ENCODE measurements at regions not wholly inside any gene's neighbourhood (a gene's known extent, or its start where the extent isn't known, plus 50 kb on each side); places are given as distances from the start of the nearest gene placed in this dataset.

DNA sequence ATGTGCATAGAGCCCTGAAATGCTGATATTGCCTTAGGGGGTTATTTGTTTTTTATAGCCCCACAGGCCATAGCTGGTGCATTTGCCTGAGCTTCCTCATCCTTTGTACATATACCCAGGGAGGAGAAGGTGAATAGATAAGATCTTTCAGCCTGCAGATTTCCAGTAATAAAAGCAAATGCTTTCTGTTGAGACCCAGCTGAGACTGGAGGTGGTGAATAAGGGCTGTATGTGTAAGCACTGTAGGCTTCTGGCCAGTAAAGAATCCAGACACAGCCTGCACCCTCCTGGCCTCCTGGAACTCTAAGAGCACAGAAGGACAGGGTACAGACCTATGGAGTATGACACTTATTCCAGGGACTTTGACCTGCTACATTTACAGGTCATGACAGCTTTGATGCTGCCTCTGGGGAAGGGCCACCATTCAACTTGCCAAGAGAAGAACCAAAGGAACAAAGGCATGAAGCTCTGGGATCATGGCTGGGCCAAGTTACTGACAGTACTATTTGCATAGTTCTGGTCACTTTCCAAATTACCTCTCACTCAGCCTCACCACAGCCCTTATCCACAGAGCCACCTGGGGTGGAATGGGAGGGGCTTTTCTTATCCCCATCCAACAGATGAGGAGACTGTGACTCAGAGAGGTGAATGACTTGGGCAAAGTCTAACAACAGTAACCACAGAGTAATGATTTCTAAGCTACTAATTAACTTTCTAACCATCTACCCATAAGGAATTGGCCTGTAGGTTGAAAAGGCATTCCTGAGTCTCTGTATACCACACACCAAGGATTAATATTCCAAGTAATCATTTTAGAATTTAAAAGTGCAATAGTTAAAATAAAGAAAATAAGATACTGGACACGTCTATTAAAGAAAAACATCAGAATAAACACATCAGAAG, 604.5 kb upstream of the KLF4 start:
- H3K9me3 ChIP-seq, result no peaks in the 10 kb centered on the region
- no peaks in the 10 kb centered on the region for H3K36me3 ChIP-seq
- no peaks in the 10 kb centered on the region for H3K27me3 ChIP-seq
- TF ChIP-seq, protein P1, sequence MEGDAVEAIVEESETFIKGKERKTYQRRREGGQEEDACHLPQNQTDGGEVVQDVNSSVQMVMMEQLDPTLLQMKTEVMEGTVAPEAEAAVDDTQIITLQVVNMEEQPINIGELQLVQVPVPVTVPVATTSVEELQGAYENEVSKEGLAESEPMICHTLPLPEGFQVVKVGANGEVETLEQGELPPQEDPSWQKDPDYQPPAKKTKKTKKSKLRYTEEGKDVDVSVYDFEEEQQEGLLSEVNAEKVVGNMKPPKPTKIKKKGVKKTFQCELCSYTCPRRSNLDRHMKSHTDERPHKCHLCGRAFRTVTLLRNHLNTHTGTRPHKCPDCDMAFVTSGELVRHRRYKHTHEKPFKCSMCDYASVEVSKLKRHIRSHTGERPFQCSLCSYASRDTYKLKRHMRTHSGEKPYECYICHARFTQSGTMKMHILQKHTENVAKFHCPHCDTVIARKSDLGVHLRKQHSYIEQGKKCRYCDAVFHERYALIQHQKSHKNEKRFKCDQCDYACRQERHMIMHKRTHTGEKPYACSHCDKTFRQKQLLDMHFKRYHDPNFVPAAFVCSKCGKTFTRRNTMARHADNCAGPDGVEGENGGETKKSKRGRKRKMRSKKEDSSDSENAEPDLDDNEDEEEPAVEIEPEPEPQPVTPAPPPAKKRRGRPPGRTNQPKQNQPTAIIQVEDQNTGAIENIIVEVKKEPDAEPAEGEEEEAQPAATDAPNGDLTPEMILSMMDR (IDR thresholded peaks at IDR 0.05), result peak in 1 of 6 experiments; percentile 7
- TF ChIP-seq POLR2A (IDR thresholded peaks at IDR 0.05), result no peak
- H3K4me1 ChIP-seq, result no peaks in the 10 kb centered on the region
- DNase-seq, result peak in 2 of 3 donors; percentile 57 to 76
- peak overlapping the region in 2 of 4 donors; percentile 55 to 73 for H3K27ac ChIP-seq
- no peak overlapping the region for H3K4me3 ChIP-seq

DNA sequence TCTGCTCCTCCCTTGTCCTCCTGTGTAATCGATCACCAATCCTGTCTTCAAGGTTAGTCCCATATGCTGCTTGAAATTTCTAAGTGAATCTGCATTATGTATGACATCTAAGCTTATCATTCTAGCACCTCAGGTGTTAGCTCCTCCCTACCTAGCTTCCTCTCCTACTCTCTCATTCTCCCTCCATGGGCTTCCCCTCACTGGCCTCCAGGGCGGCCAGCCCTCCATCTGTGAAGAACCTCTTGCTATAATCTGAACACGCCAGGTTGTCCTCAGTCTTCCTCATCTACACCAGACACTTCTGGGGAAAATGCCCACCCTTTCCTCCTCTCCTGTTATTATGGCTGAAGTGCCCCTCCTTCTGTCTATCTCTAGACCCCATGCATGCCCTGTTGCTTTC, 599.3 kb upstream of the KLF4 start:
- no peaks in the 10 kb centered on the region for H3K4me1 ChIP-seq
- no peak for TF ChIP-seq POLR2A (IDR thresholded peaks at IDR 0.05)
- TF ChIP-seq, protein P1 (IDR thresholded peaks at IDR 0.05), result no peak
- no peak overlapping the region for H3K27ac ChIP-seq
- no peaks in the 10 kb centered on the region for H3K27me3 ChIP-seq
- no peaks in the 10 kb centered on the region for H3K9me3 ChIP-seq
- DNase-seq, result no peak
- H3K36me3 ChIP-seq, result no peaks in the 10 kb centered on the region
- no peak overlapping the region for H3K4me3 ChIP-seq

DNA sequence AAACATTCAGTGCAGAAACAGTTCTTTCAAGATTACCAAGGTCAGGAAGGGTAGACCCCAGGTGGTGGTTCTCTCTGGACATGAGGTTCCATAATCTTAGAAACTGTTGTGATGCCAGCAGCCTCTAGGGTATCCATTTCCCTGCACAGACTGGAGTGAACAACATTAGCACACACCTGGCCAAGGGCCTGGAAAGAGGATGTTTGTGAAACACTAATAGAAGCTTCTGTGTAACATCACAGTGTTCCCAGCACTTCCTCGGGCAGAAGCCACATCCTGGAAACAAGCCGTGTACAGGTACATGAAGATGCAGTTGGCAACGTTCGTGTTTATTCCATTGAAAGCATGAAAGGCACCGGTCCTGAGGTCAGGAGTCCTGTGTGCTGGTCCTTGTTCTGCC, 598.2 kb upstream of the KLF4 start:
- no peak for DNase-seq
- H3K4me3 ChIP-seq, result no peak overlapping the region
- no peaks in the 10 kb centered on the region for H3K4me1 ChIP-seq
- H3K27ac ChIP-seq, result no peak overlapping the region
- TF ChIP-seq, protein P1 (IDR thresholded peaks at IDR 0.05), result no peak
- TF ChIP-seq POLR2A (IDR thresholded peaks at IDR 0.05), result no peak
- no peaks in the 10 kb centered on the region for H3K36me3 ChIP-seq
- H3K9me3 ChIP-seq, result no peaks in the 10 kb centered on the region
- H3K27me3 ChIP-seq, result no peaks in the 10 kb centered on the region

DNA sequence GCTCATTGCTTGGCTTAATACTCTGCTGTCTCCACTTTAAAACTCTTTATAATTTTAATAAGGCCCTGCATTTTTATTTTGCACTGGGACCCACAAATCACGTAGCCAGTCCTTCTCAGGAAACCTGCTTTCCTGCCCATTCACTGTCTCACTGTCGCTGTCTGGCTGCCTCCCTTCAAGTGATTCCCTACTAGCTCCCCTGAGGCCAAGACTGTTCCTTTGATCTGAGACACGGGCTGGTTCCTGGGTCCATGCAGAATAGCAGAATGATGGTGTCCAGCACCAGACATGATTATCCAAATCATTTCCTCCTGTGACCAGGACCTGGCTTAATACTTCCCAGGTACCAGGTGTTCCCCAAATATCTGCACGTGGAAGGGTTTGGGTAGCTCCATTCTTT, 597.1 kb upstream of the KLF4 start:
- H3K27me3 ChIP-seq, result no peaks in the 10 kb centered on the region
- H3K9me3 ChIP-seq, result no peaks in the 10 kb centered on the region
- H3K4me3 ChIP-seq, result no peak overlapping the region
- H3K4me1 ChIP-seq, result no peaks in the 10 kb centered on the region
- TF ChIP-seq, protein P1 (IDR thresholded peaks at IDR 0.05), result no peak
- no peak for TF ChIP-seq POLR2A (IDR thresholded peaks at IDR 0.05)
- no peaks in the 10 kb centered on the region for H3K36me3 ChIP-seq
- no peak for DNase-seq
- no peak overlapping the region for H3K27ac ChIP-seq

DNA sequence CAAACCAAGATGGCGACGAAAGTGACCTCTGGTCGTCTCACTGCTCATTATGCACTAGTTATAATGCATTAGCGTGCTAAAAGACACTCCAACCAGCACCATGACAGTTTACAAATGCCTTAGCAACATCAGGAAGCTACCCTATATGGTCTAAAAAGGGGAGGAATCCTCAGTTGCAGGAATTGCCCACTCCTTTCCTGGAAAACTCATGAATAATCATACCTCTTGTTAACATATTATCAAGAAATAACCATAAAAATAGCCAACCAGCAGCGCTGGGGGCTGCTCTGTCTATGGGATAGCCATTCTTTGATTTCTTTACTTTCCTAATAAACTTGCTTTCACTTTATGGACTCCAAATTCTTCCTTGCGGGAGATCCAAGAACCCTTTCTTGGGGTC, 595.7 kb upstream of the KLF4 start:
- no peak for DNase-seq
- no peaks in the 10 kb centered on the region for H3K4me1 ChIP-seq
- H3K27me3 ChIP-seq, result no peaks in the 10 kb centered on the region
- no peaks in the 10 kb centered on the region for H3K9me3 ChIP-seq
- no peak overlapping the region for H3K4me3 ChIP-seq
- no peak for TF ChIP-seq POLR2A (IDR thresholded peaks at IDR 0.05)
- TF ChIP-seq, protein P1 (IDR thresholded peaks at IDR 0.05), result no peak
- no peaks in the 10 kb centered on the region for H3K36me3 ChIP-seq
- H3K27ac ChIP-seq, result no peak overlapping the region
